Esophagus squamous epithelium (tissue), 5 donors: ENCODE measurements at regions not wholly inside any gene's neighbourhood (a gene's known extent, or its start where the extent isn't known, plus 50 kb on each side); places are given as distances from the start of the nearest gene placed in this dataset.

Experiments
- DNase-seq: peaks from one replicate; lab custom pipeline; 2025; lab: John Stamatoyannopoulos, UW
- H3K27ac ChIP-seq, 4 donors: fragments of 200-600 bp; sonication (generic); one replicate each; pipeline ENCODE4 v1.5.1; 2016 to 2019; ENCODE audit warnings: mild to moderate bottlenecking in 1 of 4
- H3K27me3 ChIP-seq, 4 donors: fragments of 200-600 bp; sonication (generic); 1 replicate in 3 of 4; 2 replicates in 1 of 4; pipeline versions ENCODE4 v1.5.1 to v1.6.0; 2017 to 2021; ENCODE audit warnings: antibody characterized with exemption in 1 of 4
- H3K36me3 ChIP-seq, 3 donors: fragments of 200-600 bp; sonication (generic); one replicate each; pipeline ENCODE4 v1.5.1; 2016 to 2019
- H3K4me1 ChIP-seq, 3 donors: fragments of 200-600 bp; sonication (generic); one replicate each; pipeline ENCODE4 v1.5.1; 2017 to 2019
- H3K4me3 ChIP-seq, 4 donors: fragments of 200-600 bp; sonication (generic); 1 replicate in 3 of 4; 2 replicates in 1 of 4; pipeline ENCODE4 v1.5.1; 2016 to 2019; ENCODE audit warnings: mild to moderate bottlenecking in 2 of 4, moderate library complexity in 1 of 4
- H3K9me3 ChIP-seq, 3 donors: fragments of 200-600 bp; sonication (generic); one replicate each; pipeline ENCODE4 v1.5.1; 2016 to 2019
- CTCF ChIP-seq, 6 experiments: fragments of 450-650 bp in 4 of 6; fragments of 200-600 bp in 2 of 6; sonication (generic) in 2 of 6; IDR thresholded peaks; one replicate each; pipeline ENCODE4 v1.5.1; 2016 to 2019; ENCODE audit warnings: antibody characterized with exemption in 6 of 6, mild to moderate bottlenecking in 4 of 6, moderate library complexity in 4 of 6
- POLR2A ChIP-seq, 4 donors: fragments of 450-650 bp; IDR thresholded peaks; one replicate each; pipeline ENCODE4 v1.6.1; 2017; ENCODE audit warnings: antibody characterized with exemption in 4 of 4, mild to moderate bottlenecking in 4 of 4, moderate library complexity in 3 of 4
- WGBS, 2 donors: methylation state at CpG; one replicate each; pipeline ENCODE4 v1.1.5; 2018; 5-methylcytosine and 5-hydroxymethylcytosine counted together
- intact Hi-C: fragments of 100-400 bp; cut with DNase I; formaldehyde crosslinking; loops from one replicate; pipeline ENCODE4 v1.15.0; 2022
- donor health status: DM: yes; HTN: yes; CAD: no.

- H3K27me3 ChIP-seq = no peaks in the 10 kb centered on the region
- WGBS, 2 donors = 94 to 95% methylated on average over 6 of the region's 6 CpGs
- intact Hi-C loops = no loop called here
- H3K27ac ChIP-seq = no peak overlapping the region
- H3K4me3 ChIP-seq = no peak overlapping the region
- no peak for DNase-seq
- no peaks in the 10 kb centered on the region for H3K9me3 ChIP-seq
- no peak for TF ChIP-seq CTCF (IDR thresholded peaks at IDR 0.05)
- no peaks in the 10 kb centered on the region for H3K36me3 ChIP-seq
- H3K4me1 ChIP-seq = peaks cover 6 to 41% (median 8%) of the 10 kb centered on the region in 3 donors
These were observed 106.6 kb downstream of the TLR5 start for GRCh38 chr1:223036479-223036845.

- TF ChIP-seq CTCF (IDR thresholded peaks at IDR 0.05) (no peak), POLR2A (IDR thresholded peaks at IDR 0.05) (no peak)
- Histone ChIP-seq H3K27me3 (no peaks in the 10 kb centered on the region), H3K9me3 (no peaks in the 10 kb centered on the region), H3K4me3 (no peak overlapping the region), H3K36me3 (no peaks in the 10 kb centered on the region), H3K27ac (no peak overlapping the region), H3K4me1 (peaks cover 0 to 32% (median 0%) of the 10 kb centered on the region in 3 donors)
- WGBS, 2 donors = 91 to 100% methylated on average over 1 to 7 of the region's 9 CpGs
- DNase-seq = no peak
- intact Hi-C loops = no loop called here
These were observed 105.2 kb downstream of the TLR5 start for GRCh38 chr1:223037845-223038244.

GRCh38 chr1:223038288-223039006 is 104.6 kb downstream of the TLR5 start:
- DNase-seq = no peak
- intact Hi-C loops = no loop called here
- no peak for TF ChIP-seq CTCF (IDR thresholded peaks at IDR 0.05)
- no peak for TF ChIP-seq POLR2A (IDR thresholded peaks at IDR 0.05)
- no peak overlapping the region for H3K4me3 ChIP-seq
- no peak overlapping the region for H3K27ac ChIP-seq
- peaks cover 0 to 29% (median 0%) of the 10 kb centered on the region in 3 donors for H3K4me1 ChIP-seq
- WGBS, 2 donors = 90% methylated on average over 6 of the region's 19 CpGs; no CpG with 5 or more reads in 1 of the 2 donors
- no peaks in the 10 kb centered on the region for H3K9me3 ChIP-seq
- H3K36me3 ChIP-seq = no peaks in the 10 kb centered on the region
- H3K27me3 ChIP-seq = no peaks in the 10 kb centered on the region

- Histone ChIP-seq H3K4me1 (peaks cover 0 to 15% (median 0%) of the 10 kb centered on the region in 3 donors), H3K27me3 (no peaks in the 10 kb centered on the region), H3K9me3 (no peaks in the 10 kb centered on the region), H3K4me3 (no peak overlapping the region), H3K27ac (no peak overlapping the region), H3K36me3 (no peaks in the 10 kb centered on the region)
- WGBS, 2 donors = 47 to 79% methylated on average over 4 of the region's 6 CpGs
- no peak for DNase-seq
- TF ChIP-seq POLR2A (IDR thresholded peaks at IDR 0.05) (no peak), CTCF (IDR thresholded peaks at IDR 0.05) (no peak)
- intact Hi-C loops = no loop called here
These were observed 103.1 kb downstream of the TLR5 start for GRCh38 chr1:223039990-223040389.

GRCh38 chr1:223041481-223041880 is 101.6 kb downstream of the TLR5 start:
- TF ChIP-seq POLR2A (IDR thresholded peaks at IDR 0.05) = no peak
- no peak for TF ChIP-seq CTCF (IDR thresholded peaks at IDR 0.05)
- Histone ChIP-seq H3K36me3 (no peaks in the 10 kb centered on the region), H3K4me1 (peaks cover 0 to 2% (median 0%) of the 10 kb centered on the region in 3 donors), H3K27ac (no peak overlapping the region), H3K27me3 (no peaks in the 10 kb centered on the region), H3K4me3 (no peak overlapping the region), H3K9me3 (no peaks in the 10 kb centered on the region)
- 0 to 28% methylated on average over 1 to 2 of the region's 2 CpGs for WGBS, 2 donors
- intact Hi-C loops = no loop called here
- no peak for DNase-seq
